Right lobe of liver (tissue), 4 donors: ENCODE measurements at regions not wholly inside any gene's neighbourhood (a gene's known extent, or its start where the extent isn't known, plus 50 kb on each side); places are given as distances from the start of the nearest gene placed in this dataset.

Experiments
- CTCF ChIP-seq, 4 donors: fragments of 200-600 bp in 3 of 4; fragments of 450-650 bp in 1 of 4; IDR thresholded peaks; one replicate each; pipeline versions ENCODE4 v1.5.1 to v1.8.0; 2016 to 2022; ENCODE audit warnings: antibody characterized with exemption in 4 of 4, mild to moderate bottlenecking in 2 of 4
- POLR2A ChIP-seq: fragments of 450-650 bp; IDR thresholded peaks from one replicate; pipeline ENCODE4 v1.6.1; 2017; ENCODE audit warnings: antibody characterized with exemption, mild to moderate bottlenecking
- donor health status: DM: no; HTN: no; CAD: no.
- donor health status: DM: no; HTN: no; CAD: no.
- donor health status: DM: no; HTN: yes; CAD: no.

DNA sequence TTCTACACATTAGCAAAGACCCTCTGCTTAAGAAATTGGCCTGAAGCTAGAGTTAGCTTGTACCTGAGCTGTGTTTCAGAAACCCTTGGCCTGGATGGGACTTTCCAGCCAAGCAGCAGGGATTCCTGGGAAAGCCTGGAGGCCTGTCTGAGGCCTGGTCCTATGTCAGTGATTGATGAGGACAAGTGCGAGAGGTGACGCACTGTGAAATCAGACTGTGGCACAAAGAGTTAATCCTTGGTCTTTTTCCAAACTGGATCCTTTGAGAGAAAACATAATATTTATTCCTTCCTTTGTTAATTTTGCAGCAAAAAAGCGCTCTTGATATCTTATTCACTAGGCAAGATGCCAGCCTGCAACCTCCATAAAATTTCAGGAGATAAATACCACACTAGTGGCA lies 225.0 kb upstream of the ATP11B start:
- TF ChIP-seq CTCF (IDR thresholded peaks at IDR 0.05): no peak
- TF ChIP-seq POLR2A: no peak
